ENCODE measurements at regions not wholly inside any gene's neighbourhood (a gene's known extent, or its start where the extent isn't known, plus 50 kb on each side); places are given as distances from the start of the nearest gene placed in this dataset.

GRCh38 chr1:201675143-201675542 lies 136.2 kb downstream of the NAV1 start:
- TF ChIP-seq CTCF (IDR thresholded peaks at IDR 0.05; ENCODE audit: insufficient read depth, low read length) (no peak), POLR2AphosphoS5 (IDR thresholded peaks at IDR 0.05; ENCODE audit: low read depth) (no peak), GABPA (IDR thresholded peaks at IDR 0.05; ENCODE audit: low read depth) (no peak), SPI1 (IDR thresholded peaks at IDR 0.05; ENCODE audit: borderline replicate concordance, low read depth) (no peak)

All from HL-60 (cell line).